HepG2 (cell line): ENCODE measurements at regions not wholly inside any gene's neighbourhood (a gene's known extent, or its start where the extent isn't known, plus 50 kb on each side); places are given as distances from the start of the nearest gene placed in this dataset.

Experiments
- ATAC-seq: fragments of 200-7000 bp; cut with Tn5 transposase; 3 replicates; pipeline ENCODE4 v1.9.1; 2020; ENCODE audit warnings: mild to moderate bottlenecking, moderate library complexity
- BruUV-seq: library from RNA; stranded (reverse); fragments of 400-500 nt; replicated peaks from 2 replicates; lab custom pipeline; 2021; lab: Mats Ljungman, UMichigan
- CTCF ChIA-PET: fragments of 300-600 bp; formaldehyde crosslinking; extraction: SDS; loops from one replicate; lab custom pipeline; 2021; ENCODE audit warnings: low total read pairs, inconsistent platforms, low intra/inter-chr PET ratio; lab: Yijun Ruan, JAX
- POLR2A ChIA-PET: fragments of 350-600 bp; sonication (Branson Sonifier 250); formaldehyde crosslinking; loops from one replicate; lab custom pipeline; 2020; ENCODE audit warnings: antibody characterized with exemption, inconsistent platforms; lab: Yijun Ruan, JAX
- DNase-seq: peaks from one replicate; pipeline ENCODE4 v3.0.0-alpha.2; 2015; ENCODE audit warnings: low spot score
- FAIRE-seq: peaks from 3 replicates; lab custom pipeline; 2011; peaks lifted over from hg19 to GRCh38; lab: Jason Lieb, UNC
- H2AFZ ChIP-seq: one replicate; pipeline ENCODE4 v1.6.1; 2011; ENCODE audit warnings: low read length, inconsistent platforms
- H3K27ac ChIP-seq: fragments of 300-600 bp; 3 replicates; pipeline ENCODE4 v1.8.0; 2011; ENCODE audit warnings: mixed run types, mild to moderate bottlenecking, mixed read lengths, low read length, inconsistent platforms; ENCODE audit not compliant: insufficient read depth; ENCODE audit errors: extremely low read length
- H3K27me3 ChIP-seq, 2 experiments: fragments of 200-600 bp in 1 of 2; 2 replicates in 1 of 2; 3 replicates in 1 of 2; pipeline versions ENCODE4 v1.6.0 to v1.8.0; 2011; ENCODE audit warnings: low read length in 2 of 2, mild to moderate bottlenecking in 2 of 2, moderate library complexity in 2 of 2, inconsistent platforms in 1 of 2; ENCODE audit not compliant: insufficient read depth in 2 of 2, control insufficient read depth in 1 of 2
- H3K36me3 ChIP-seq, 2 experiments: fragments of 200-600 bp in 1 of 2; replicated peaks in 1 of 2; 2 replicates in 1 of 2; 3 replicates in 1 of 2; pipeline versions ENCODE4 v1.5.1 to v1.8.0; 2011; ENCODE audit warnings: low read length in 2 of 2, inconsistent platforms in 1 of 2; ENCODE audit not compliant: insufficient read depth in 2 of 2, control insufficient read depth in 1 of 2
- H3K4me1 ChIP-seq: 2 replicates; pipeline ENCODE4 v1.5.1; 2012; ENCODE audit warnings: low read length, inconsistent platforms; ENCODE audit not compliant: insufficient read depth
- H3K4me2 ChIP-seq: 2 replicates; pipeline ENCODE4 v1.6.0; 2011; ENCODE audit warnings: low read depth, low read length, inconsistent platforms
- H3K4me3 ChIP-seq, 3 experiments: fragments of 200-600 bp in 1 of 3; sonication (generic), shearing (Covaris generic) in 1 of 3; replicated peaks in 1 of 3; 2 replicates each; pipeline ENCODE4 v1.5.1; 2011 to 2016; ENCODE audit warnings: low read length in 3 of 3, inconsistent platforms in 2 of 3, low read depth in 2 of 3, mild to moderate bottlenecking in 2 of 3, control low read depth in 1 of 3, mixed read lengths in 1 of 3; ENCODE audit not compliant: insufficient read depth in 1 of 3
- H3K79me2 ChIP-seq: one replicate; pipeline ENCODE4 v1.6.1; 2011; ENCODE audit warnings: low read length, inconsistent platforms; ENCODE audit not compliant: insufficient read depth
- H3K9ac ChIP-seq: 2 replicates; pipeline ENCODE4 v1.6.0; 2011; ENCODE audit warnings: mild to moderate bottlenecking, low read depth, low read length, inconsistent platforms; ENCODE audit not compliant: insufficient read depth
- H3K9me3 ChIP-seq: 2 replicates; pipeline ENCODE4 v1.5.1; 2012; ENCODE audit warnings: mild to moderate bottlenecking, low read length
- H4K20me1 ChIP-seq: 2 replicates; pipeline ENCODE4 v1.6.0; 2011; ENCODE audit warnings: inconsistent platforms, mild to moderate bottlenecking, low read length, moderate library complexity; ENCODE audit not compliant: insufficient read depth
- CEBPG ChIP-seq: IDR thresholded peaks from 2 replicates; pipeline ENCODE4 v1.6.1; 2016
- FIP1L1 ChIP-seq: fragments of 200-400 bp; formaldehyde crosslinking; IDR thresholded peaks from 2 replicates; pipeline ENCODE4 v1.6.1; 2018; ENCODE audit warnings: low read depth, mild to moderate bottlenecking, low read length, moderate library complexity, borderline replicate concordance; ENCODE audit not compliant: insufficient read depth
- FOXJ3 ChIP-seq: sonication (generic); formaldehyde crosslinking; IDR thresholded peaks from 2 replicates; pipeline ENCODE4 v1.4.0; 2020; ENCODE audit warnings: missing genetic modification reagents, mild to moderate bottlenecking, borderline replicate concordance
- GABPA ChIP-seq, 2 experiments: IDR thresholded peaks; 2 replicates each; pipeline ENCODE4 v1.6.1; 2011 to 2016; ENCODE audit warnings: low read depth in 2 of 2, low read length in 1 of 2, missing biosample characterization in 1 of 2, missing genetic modification characterization in 1 of 2
- GTF3A ChIP-seq: sonication (generic); formaldehyde crosslinking; conservative IDR thresholded peaks from 2 replicates; pipeline ENCODE4 v1.4.0; 2020; ENCODE audit warnings: mild to moderate bottlenecking, missing genetic modification reagents
- KAT7 ChIP-seq: IDR thresholded peaks from 2 replicates; pipeline ENCODE4 v1.6.1; 2018; ENCODE audit warnings: borderline replicate concordance, missing compliant biosample characterization
- MED1 ChIP-seq: sonication (generic); formaldehyde crosslinking; IDR thresholded peaks from 2 replicates; pipeline ENCODE4 v1.4.0; 2020; ENCODE audit warnings: missing genetic modification reagents
- RFXAP ChIP-seq: sonication (generic); formaldehyde crosslinking; IDR thresholded peaks from 2 replicates; pipeline ENCODE4 v1.4.0; 2020; ENCODE audit warnings: missing genetic modification reagents, borderline replicate concordance
- SUZ12 ChIP-seq: fragments of 150-350 bp; IDR thresholded peaks from 2 replicates; pipeline ENCODE4 v1.6.1; 2014; ENCODE audit warnings: low read depth, low read length
- ZNF652 ChIP-seq: IDR thresholded peaks from 2 replicates; pipeline ENCODE4 v1.6.1; 2016; ENCODE audit warnings: low read depth, borderline replicate concordance
- ZSCAN21 ChIP-seq: sonication (generic); formaldehyde crosslinking; IDR thresholded peaks from 2 replicates; pipeline ENCODE4 v1.8.0; 2022; ENCODE audit warnings: mild to moderate bottlenecking, missing genetic modification reagents, moderate library complexity, borderline replicate concordance
- WGBS: methylation state at CpG from one replicate; pipeline ENCODE4 v1.1.6; 2017; ENCODE audit warnings: low lambda C conversion rate; 5-methylcytosine and 5-hydroxymethylcytosine counted together
- in situ Hi-C: cut with HindIII; loops from 2 replicates; pipeline ENCODE4 v1.10.0; 2017; ENCODE audit warnings: low pct_unique_long_range_greater_than_20kb; ENCODE audit not compliant: extremely low pct_ligation_motif_present
- intact Hi-C: fragments of 100-400 bp; cut with micrococcal nuclease; formaldehyde crosslinking; loops from one replicate; pipeline ENCODE4 v1.10.0; 2022; ENCODE audit not compliant: unreplicated experiment
- TF ChIP-seq, protein P1 (sequence below): sonication (generic); formaldehyde crosslinking; IDR thresholded peaks from 2 replicates; pipeline ENCODE4 v1.5.1; 2020; ENCODE audit warnings: missing genetic modification reagents, mild to moderate bottlenecking, borderline replicate concordance
- TF ChIP-seq, protein P2 (sequence below): sonication (generic); formaldehyde crosslinking; IDR thresholded peaks from 2 replicates; pipeline ENCODE4 v1.5.1; 2020; ENCODE audit warnings: mild to moderate bottlenecking, missing genetic modification reagents, moderate library complexity
- TF ChIP-seq, protein P3 (sequence below): IDR thresholded peaks from 2 replicates; pipeline ENCODE4 v1.6.1; 2016; ENCODE audit warnings: missing genetic modification reagents, missing compliant biosample characterization
- TF ChIP-seq, protein P4 (sequence below): IDR thresholded peaks from 2 replicates; pipeline ENCODE4 v1.6.1; 2016; ENCODE audit warnings: low read depth, missing genetic modification reagents, missing compliant biosample characterization

DNA sequence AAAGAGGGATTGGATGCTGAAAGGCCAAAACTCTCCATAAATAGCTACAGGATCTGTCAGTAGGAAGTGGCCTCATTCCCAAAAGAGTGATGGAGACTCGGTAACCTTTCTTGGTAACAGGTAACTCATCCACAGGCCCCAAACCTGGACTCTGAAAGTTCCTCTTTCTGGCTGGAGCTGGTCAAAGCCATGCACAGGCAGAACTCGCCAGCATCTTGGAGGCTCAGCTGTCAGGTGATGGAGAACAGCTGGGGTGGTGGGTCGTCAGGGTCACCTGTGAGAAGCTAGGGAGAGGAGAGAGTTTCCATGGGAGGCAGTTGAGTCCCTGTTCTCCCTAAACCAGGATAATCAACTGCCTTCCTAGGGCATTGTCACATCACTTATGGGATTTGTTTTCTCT is 354.3 kb upstream of the GATB start:
- ChIA-PET POLR2A (no interaction called here), CTCF (no interaction called here)
- in situ Hi-C loops: no loop called here
- WGBS: 0% methylated on average over 2 of the region's 3 CpGs
- H3K4me2 ChIP-seq: no peak overlapping the region
- intact Hi-C loops: no loop called here
- peaks cover 1 to 24% of the 10 kb centered on the region in 2 experiments; a peak in 4 of 5 replicates for H3K27me3 ChIP-seq
- ATAC-seq (no peak), DNase-seq (no peak), FAIRE-seq (no peak)
- H3K9ac ChIP-seq: no peak overlapping the region
- no peaks in the 10 kb centered on the region for H3K79me2 ChIP-seq
- H3K27ac ChIP-seq: no peak overlapping the region
- no peaks in the 10 kb centered on the region for H3K36me3 ChIP-seq
- no peaks in the 10 kb centered on the region for H3K4me1 ChIP-seq
- H3K4me3 ChIP-seq: no peak overlapping the region
- no peaks in the 10 kb centered on the region for H3K9me3 ChIP-seq
- no peak overlapping the region for H2AFZ ChIP-seq
- H4K20me1 ChIP-seq: no peaks in the 10 kb centered on the region
- no TSS peak for BruUV-seq
- TF ChIP-seq ZNF652 (no peak), FIP1L1 (no peak), KAT7 (no peak), CEBPG (CRISPR knock-in tag) (no peak), ZSCAN21 (CRISPR knock-in tag) (no peak), GABPA (IDR thresholded peaks at IDR 0.05; ENCODE audit: low read depth, low read length) (no peak), GABPA (CRISPR knock-in tag; IDR thresholded peaks at IDR 0.05; ENCODE audit: low read depth) (no peak), GTF3A (no peak), RFXAP (no peak), MED1 (CRISPR knock-in tag) (no peak), SUZ12 (no peak), FOXJ3 (no peak)
- TF ChIP-seq, protein P1, sequence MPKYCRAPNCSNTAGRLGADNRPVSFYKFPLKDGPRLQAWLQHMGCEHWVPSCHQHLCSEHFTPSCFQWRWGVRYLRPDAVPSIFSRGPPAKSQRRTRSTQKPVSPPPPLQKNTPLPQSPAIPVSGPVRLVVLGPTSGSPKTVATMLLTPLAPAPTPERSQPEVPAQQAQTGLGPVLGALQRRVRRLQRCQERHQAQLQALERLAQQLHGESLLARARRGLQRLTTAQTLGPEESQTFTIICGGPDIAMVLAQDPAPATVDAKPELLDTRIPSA (CRISPR knock-in tag): no peak
- TF ChIP-seq, protein P2, sequence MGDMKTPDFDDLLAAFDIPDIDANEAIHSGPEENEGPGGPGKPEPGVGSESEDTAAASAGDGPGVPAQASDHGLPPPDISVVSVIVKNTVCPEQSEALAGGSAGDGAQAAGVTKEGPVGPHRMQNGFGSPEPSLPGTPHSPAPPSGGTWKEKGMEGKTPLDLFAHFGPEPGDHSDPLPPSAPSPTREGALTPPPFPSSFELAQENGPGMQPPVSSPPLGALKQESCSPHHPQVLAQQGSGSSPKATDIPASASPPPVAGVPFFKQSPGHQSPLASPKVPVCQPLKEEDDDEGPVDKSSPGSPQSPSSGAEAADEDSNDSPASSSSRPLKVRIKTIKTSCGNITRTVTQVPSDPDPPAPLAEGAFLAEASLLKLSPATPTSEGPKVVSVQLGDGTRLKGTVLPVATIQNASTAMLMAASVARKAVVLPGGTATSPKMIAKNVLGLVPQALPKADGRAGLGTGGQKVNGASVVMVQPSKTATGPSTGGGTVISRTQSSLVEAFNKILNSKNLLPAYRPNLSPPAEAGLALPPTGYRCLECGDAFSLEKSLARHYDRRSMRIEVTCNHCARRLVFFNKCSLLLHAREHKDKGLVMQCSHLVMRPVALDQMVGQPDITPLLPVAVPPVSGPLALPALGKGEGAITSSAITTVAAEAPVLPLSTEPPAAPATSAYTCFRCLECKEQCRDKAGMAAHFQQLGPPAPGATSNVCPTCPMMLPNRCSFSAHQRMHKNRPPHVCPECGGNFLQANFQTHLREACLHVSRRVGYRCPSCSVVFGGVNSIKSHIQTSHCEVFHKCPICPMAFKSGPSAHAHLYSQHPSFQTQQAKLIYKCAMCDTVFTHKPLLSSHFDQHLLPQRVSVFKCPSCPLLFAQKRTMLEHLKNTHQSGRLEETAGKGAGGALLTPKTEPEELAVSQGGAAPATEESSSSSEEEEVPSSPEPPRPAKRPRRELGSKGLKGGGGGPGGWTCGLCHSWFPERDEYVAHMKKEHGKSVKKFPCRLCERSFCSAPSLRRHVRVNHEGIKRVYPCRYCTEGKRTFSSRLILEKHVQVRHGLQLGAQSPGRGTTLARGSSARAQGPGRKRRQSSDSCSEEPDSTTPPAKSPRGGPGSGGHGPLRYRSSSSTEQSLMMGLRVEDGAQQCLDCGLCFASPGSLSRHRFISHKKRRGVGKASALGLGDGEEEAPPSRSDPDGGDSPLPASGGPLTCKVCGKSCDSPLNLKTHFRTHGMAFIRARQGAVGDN (CRISPR knock-in tag): no peak
- TF ChIP-seq, protein P3, sequence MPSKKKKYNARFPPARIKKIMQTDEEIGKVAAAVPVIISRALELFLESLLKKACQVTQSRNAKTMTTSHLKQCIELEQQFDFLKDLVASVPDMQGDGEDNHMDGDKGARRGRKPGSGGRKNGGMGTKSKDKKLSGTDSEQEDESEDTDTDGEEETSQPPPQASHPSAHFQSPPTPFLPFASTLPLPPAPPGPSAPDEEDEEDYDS: no peak
- TF ChIP-seq, protein P4, sequence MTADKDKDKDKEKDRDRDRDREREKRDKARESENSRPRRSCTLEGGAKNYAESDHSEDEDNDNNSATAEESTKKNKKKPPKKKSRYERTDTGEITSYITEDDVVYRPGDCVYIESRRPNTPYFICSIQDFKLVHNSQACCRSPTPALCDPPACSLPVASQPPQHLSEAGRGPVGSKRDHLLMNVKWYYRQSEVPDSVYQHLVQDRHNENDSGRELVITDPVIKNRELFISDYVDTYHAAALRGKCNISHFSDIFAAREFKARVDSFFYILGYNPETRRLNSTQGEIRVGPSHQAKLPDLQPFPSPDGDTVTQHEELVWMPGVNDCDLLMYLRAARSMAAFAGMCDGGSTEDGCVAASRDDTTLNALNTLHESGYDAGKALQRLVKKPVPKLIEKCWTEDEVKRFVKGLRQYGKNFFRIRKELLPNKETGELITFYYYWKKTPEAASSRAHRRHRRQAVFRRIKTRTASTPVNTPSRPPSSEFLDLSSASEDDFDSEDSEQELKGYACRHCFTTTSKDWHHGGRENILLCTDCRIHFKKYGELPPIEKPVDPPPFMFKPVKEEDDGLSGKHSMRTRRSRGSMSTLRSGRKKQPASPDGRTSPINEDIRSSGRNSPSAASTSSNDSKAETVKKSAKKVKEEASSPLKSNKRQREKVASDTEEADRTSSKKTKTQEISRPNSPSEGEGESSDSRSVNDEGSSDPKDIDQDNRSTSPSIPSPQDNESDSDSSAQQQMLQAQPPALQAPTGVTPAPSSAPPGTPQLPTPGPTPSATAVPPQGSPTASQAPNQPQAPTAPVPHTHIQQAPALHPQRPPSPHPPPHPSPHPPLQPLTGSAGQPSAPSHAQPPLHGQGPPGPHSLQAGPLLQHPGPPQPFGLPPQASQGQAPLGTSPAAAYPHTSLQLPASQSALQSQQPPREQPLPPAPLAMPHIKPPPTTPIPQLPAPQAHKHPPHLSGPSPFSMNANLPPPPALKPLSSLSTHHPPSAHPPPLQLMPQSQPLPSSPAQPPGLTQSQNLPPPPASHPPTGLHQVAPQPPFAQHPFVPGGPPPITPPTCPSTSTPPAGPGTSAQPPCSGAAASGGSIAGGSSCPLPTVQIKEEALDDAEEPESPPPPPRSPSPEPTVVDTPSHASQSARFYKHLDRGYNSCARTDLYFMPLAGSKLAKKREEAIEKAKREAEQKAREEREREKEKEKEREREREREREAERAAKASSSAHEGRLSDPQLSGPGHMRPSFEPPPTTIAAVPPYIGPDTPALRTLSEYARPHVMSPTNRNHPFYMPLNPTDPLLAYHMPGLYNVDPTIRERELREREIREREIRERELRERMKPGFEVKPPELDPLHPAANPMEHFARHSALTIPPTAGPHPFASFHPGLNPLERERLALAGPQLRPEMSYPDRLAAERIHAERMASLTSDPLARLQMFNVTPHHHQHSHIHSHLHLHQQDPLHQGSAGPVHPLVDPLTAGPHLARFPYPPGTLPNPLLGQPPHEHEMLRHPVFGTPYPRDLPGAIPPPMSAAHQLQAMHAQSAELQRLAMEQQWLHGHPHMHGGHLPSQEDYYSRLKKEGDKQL (CRISPR knock-in tag): no peak
